HuH-7 (cell line): ENCODE measurements at regions not wholly inside any gene's neighbourhood (a gene's known extent, or its start where the extent isn't known, plus 50 kb on each side); places are given as distances from the start of the nearest gene placed in this dataset.
"Not testable (repeated sequence)": the region's sequence is repeated elsewhere in the genome, so short reads cannot be mapped to it uniquely, and the experiment has no call there.

Source experiments
- DNase-seq: peaks from one replicate; pipeline ENCODE4 v3.0.0; 2011; ENCODE audit warnings: low spot score

DNA sequence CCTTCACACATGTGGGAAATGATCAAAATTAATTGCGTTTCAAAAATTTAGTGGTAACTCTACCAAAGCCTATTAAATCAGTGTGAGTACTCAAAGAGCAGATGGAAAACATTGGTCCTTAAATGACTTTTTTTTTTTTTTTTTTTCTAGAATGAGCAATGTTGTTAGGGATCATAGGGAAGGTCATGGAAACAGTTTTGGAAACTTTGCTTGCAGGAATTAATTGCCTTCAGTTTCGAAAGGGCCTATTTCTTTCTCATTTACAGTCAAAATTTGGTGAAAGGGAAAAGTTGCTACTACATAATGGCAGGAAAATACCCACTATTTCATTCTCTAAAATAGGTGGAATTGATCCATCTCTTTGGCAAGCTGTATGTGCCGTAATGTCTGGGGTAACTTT lies 160.9 kb downstream of the RTL9 start:
- DNase-seq, result no peak

DNA sequence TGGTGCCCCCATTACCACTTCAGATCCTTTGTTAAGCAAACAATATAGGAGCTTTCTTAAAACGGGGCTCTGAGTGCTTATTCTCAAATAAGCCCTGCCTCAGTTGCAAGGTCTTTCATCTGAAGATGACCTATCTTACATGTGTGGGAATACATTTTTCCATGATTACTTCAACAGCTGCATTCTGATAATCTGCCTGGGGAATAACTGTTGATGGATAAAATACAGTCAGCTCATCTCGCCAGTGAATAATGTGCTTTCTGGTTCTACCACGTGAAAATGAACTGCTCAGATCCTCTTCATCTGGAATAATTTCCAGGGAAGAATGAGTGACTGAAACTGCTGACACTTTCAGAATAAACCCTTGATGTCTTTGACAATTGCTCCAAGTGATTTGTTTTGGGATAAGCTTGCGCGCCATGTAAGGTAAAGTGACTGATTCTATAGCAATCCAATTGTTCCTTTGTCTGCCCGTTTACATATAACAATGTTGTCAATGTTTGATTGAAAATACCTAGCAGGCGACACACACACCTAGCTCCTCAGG lies 161.3 kb downstream of the RTL9 start:
- no peak for DNase-seq

DNA sequence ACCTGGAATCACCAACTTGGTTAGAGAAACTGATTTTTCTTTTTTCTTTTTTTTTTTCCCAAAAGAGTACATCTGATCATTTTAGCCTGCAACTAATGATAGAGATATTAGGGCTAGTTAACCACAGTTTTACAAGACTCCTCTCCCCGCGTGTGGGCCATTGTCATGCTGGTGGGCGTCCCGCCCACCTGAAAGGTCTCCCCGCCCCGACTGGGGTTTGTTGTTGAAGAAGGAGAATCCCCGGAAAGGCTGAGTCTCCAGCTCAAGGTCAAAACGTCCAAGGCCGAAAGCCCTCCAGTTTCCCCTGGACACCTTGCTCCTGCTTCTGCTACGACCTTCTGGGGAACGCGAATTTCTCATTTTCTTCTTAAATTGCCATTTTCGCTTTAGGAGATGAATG lies 162.0 kb downstream of the RTL9 start:
- DNase-seq, result not testable (repeated sequence)

DNA sequence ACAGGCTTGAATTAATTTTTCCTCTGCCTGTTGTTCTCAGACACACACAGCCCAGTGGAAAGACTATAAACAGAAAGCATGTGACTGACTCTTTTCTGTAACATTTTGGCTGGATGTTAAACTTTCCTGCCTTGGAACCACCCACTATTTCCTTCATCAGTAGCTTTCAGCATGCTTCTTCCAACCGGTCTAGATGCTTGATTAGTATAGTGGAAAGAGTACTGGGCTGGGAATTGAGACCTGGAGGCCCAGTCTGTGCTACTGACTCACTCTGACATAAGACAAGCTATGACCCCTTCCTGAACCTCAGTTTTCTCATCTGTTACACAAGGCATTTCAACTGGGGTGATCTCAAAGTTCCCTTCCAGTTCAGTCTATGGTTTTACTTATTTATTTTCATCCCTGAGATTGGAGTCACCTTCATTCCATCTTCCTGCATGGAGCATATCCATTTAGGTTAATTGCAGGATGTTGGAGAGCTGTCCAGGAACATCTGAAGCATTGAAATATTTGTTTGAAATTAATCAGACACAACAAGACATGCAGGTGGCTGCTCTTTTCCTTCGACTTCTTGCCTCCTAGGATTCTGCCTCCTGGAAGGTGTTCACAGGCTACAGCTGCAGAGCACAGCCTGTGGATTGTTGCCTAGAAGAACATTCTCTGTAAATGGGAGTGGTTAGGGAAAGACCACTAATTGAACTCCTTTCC lies 173.4 kb downstream of the RTL9 start:
- DNase-seq, result no peak

DNA sequence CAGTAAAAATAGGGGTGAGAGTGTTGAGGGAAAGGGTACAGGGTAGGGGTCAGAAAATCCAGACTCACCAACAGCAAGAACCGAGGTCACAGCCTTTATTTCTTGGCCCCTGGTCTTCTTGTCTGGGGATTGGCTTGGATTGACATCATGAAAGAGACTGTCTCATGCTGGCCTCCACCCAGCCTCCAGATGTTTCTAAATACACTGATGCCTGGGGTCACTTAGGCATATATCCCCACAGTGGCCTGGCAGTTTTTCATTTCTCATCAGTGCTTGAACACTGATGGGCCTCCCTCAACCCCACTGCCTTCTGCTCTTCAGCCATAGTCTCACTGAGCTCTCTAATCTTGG lies 173.9 kb downstream of the RTL9 start:
- no peak for DNase-seq

DNA sequence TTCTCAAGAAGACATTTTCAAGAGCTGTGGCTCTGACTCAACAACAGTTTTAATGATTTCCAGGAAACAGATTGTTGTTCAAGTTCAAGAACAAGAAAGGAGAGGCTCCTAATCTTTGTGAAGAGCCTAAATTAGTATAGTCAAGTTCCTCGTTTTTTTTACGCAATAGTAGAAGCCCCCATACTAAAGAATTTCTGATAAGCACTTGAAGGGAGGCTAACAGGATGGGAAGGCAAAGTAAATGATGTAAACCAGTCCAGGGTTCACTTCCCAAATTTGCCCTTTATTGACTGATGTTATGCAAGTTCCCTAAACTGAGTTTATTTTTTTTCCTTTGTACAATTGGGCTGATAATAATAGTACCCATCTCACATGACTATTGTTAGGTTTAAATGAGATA lies 178.2 kb downstream of the RTL9 start:
- no peak for DNase-seq

DNA sequence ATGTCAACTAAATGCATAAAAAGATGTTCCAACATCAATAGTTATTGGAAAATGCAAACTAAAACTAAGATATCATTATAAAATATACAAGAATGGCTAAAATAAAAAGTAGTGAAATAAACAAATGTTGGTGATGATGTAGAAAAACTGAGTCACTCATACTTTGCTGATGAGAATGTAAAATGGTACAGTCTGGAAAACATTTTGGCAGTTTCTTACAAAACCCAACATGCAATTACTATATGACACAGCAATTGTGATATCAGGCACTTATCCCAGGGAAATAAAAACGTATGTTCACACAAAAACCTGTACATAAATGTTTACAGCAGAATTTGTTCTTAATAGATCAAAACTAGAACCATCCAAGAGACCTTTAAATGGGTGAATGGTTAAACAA lies 182.6 kb downstream of the RTL9 start:
- DNase-seq, result no peak

DNA sequence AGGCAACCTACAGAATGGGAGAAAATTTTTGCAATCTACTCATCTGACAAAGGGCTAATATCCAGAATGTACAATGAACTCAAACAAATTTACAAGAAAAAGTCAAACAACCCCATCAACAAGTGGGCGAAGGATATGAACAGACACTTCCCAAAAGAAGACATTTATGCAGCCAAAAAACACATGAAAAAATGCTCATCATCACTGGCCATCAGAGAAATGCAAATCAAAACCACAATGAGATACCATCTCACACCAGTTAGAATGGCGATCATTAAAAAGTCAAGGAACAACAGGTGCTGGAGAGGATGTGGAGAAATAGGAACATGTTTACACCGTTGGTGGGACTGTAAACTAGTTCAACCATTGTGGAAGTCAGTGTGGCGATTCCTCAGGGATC lies 192.2 kb downstream of the RTL9 start:
- DNase-seq, result not testable (repeated sequence)

DNA sequence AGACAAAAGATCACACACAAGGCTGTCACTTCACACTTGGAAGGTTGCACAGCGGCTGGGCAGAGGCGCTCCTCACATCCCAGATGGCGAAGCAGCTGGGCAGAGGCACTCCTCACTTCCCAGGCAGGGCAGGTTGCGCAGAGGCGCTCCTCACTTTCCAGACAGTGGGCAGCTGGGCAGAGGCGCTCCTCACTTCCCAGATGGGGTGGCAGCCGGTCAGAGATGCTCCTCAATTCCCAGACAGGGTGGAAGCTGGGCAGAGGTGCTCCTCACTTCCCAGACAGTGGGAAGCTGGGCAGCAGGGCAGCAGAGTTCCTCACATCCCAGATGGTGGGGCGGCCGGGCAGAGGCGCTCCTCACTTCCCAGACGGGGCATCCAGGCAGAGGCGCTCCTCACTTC lies 199.2 kb downstream of the RTL9 start:
- DNase-seq, result no peak

DNA sequence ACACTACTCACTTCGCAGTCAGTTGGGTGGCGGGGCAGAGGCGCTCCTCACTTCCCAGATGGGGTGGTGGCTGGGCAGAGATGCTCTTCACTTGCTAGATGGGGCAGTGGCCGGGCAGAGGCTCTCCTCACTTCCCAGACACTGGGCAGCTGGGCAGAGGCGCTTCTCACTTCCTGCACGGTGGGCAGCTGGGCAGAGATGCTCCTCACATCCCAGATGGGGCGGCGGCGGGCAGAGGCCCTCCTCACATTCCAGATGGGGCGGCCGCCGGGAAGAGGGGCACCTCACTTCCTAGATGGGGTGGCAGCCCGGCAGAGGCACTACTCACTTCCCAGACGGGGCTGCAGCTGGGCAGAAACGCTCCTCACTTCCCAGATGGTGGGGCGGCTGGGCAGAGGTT lies 199.8 kb downstream of the RTL9 start:
- no peak for DNase-seq

DNA sequence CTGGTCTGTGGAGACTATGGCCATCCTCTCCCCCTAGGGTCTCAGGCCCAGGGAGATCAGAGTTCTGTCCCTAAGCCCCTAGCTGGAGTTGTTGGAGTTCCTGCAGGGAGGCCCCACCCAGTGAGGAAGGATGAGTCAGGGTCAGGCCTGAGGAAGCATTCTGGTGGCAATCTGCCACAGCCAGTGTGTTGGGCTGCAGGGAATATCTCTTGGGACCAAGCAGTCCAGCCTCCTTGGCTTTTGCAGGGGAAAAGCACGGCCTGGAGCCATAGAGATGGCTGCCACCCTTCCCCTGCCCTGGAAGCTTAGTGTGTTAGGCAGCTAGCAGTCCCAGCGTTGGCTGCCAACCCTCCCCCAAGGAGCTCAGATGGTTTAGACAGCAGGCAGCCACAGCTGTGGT lies 202.4 kb downstream of the RTL9 start:
- no peak for DNase-seq

DNA sequence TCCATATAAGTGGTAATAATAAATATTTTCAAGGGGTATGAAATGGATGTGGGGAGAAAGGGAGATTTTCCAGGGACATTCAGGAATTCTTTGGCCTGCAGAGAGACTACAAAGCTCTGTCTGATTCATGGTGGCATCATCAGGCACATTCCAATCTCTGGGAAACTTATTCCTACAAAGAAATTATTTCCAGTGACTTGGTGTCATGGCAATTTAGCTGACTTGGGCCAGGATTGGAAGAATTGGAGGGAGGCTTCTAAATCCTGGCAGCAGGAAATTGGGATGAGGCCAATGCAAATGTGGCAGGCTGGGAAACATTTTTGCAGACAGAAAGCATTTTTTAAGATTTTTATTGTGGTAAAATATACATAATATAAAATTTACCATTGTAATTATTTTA lies 204.6 kb downstream of the RTL9 start:
- DNase-seq, result no peak

DNA sequence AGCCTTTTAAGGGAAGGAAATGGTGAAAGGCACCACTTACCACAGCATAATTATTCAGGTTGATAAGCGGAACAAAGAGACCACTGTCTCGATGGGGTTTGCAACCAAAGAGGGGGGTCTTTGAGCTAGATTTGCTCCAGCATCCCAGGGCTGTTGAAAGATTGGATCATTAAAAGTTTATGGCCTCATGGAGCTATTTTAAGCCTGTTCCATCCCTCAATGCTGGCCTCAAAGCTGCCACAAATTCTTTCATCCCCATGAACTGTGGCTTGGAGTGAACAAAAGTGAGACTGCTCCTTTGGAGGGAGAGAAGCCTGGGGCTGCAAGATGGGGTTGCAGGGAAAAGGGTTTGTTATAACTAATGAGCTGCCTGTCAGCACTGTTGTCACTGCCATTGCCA lies 209.8 kb downstream of the RTL9 start:
- no peak for DNase-seq

DNA sequence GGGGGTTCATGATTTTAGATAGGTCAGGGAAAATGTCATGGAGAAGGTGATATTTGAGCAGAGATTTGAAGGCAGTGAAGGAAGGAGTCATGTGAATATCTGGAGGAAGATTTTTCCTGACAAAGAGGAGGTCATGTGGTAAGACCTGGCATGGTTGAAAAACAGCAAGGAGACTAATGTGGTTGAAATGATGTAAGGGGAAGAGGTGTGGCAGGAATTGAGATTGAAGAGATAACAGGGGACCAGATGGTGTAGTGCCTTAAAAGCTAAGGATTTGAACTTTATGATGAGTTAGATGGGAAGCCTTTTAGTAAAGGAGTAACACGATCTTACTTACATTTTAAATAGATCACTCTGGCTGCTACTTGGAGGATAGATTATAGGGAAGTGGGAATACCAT lies 210.9 kb downstream of the RTL9 start:
- no peak for DNase-seq

DNA sequence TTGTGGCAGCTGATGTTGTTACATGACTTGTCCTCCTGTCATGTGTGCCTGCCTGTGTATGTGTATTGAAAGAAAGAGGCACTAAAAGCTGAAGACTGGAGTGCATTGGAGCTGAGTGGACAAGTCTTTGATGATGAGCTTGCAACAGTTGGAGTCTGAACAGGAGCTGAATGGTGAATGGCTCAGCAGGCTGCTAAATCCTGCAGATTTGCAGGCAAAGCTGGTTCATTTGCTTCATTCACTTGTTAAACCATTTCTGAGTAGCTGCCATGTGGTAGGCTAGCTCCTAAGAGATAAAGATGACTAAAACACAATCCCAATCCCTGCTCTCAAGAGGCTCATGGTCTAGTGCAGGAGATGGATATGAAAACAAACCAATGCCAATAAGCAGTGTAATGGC lies 217.3 kb downstream of the CHRDL1 start:
- no peak for DNase-seq

DNA sequence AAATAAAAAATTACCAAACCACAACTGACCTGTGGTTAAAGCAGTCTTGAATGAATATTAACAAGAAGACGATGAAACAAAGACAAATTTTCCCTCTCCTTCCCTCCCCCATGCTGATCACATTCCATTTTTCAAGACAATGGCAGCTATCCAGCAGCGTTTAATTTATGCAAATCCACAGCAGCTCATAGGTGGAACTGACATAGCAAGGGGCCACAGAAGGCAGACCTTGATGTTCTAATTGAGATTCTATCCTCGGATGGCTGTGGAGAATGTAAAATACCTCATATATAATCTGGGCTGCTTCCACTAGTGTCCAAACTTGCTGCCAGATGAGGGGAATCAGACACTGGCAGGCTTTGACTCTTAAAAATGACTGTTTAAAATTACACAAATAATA lies 211.5 kb downstream of the CHRDL1 start:
- DNase-seq, result no peak

DNA sequence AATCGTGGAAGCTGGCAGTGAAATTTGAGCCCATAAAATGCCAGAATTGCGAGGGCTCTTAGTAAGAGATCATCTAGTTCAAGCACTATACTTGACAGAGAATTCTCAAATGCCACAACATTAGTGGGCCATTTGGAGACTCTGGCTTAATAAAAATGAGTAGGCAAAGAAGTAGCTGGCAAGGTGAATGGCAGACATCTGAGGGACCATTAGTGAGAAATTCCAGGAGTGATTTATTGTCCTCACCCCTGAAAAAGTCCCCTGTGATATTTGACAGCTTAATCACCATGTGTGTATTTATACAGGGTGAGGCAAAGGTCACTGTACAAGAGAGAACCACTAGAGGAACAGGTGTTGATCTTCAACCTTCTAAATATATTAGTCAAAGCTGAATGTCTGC lies 207.5 kb downstream of the CHRDL1 start:
- DNase-seq, result no peak

DNA sequence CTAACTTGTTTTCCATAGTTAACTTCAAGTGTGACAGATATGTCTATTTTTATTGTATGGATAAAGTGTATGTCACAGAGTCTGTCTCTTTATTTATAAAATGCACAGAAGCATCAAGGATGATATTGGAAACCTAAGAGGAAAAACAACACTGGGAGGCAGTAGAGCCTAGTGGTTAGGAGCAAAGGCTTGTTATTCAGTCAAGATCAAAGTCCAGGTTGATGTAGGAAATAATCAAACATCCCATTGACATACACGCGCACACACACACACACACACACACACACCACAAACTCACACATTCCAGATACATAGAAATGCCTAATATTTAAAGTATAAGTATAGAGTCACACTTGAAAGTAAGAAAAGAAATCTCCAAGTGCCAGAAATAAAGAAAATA lies 206.8 kb downstream of the CHRDL1 start:
- DNase-seq, result no peak

DNA sequence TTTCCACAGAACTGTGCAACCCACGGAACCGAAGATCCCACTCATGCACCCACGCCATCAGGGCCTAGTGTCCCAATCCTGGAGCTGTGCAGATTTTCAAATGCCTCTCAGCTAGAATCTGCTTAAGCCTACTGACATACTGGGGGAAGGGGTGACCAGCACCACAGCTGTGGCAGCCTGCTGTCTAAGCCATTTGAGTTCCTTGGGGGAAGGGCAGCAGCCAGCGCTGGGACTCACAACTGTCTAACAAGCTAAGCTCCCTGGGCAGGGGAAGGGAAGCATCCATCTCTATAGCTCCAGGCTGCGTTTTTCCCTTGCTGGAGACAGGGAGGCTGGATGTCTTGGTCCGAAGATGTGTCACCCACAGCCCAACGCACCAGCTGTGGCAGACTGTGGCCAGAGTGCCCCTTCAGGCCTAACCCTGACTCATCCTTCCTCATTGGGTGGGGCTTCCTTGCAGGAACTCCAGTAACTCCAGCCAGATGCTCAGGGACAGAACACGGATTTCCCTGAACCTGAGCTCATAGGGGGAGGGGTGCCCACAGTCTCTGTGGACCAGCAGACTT lies 194.8 kb downstream of the CHRDL1 start:
- no peak for DNase-seq

DNA sequence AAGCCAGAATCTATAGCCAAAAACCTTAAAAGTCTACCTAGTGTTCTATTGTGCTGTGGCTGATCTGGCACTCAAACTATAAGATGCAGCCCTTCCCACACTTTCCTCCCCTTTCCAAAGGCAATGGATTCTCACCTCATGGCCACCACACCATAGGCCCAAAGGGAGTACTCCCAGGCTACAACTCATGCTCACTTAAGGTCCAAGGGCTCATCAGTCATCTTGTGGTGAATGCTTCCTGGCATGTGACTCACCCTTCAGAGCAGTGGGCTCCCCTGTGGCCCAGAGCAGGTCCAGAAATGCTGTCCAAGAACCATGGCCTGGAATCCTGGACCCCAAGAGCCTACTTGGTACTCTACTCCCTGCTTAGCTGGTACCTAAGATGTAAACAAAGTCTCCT lies 181.0 kb downstream of the CHRDL1 start:
- no peak for DNase-seq
